ENCODE measurements at regions not wholly inside any gene's neighbourhood (a gene's known extent, or its start where the extent isn't known, plus 50 kb on each side); places are given as distances from the start of the nearest gene placed in this dataset.

- TF ChIP-seq CTCF (conservative IDR thresholded peaks at IDR 0.05 in 1 of 2, IDR thresholded peaks at IDR 0.05 in 1 of 2; ENCODE audit: low read depth in 1 of 2, low read length in 2 of 2) (no peak), EZH2 (IDR thresholded peaks at IDR 0.05; ENCODE audit: low read length, missing control alignments) (no peak)
Observed at GRCh38 chr11:42841556-42841955, 470.2 kb upstream of the API5 start.
